ENCODE measurements at regions not wholly inside any gene's neighbourhood (a gene's known extent, or its start where the extent isn't known, plus 50 kb on each side); places are given as distances from the start of the nearest gene placed in this dataset.
A peak's percentile ranks its signal among the peaks of the same experiment; 100 is the strongest.
"Not testable (repeated sequence)": the region's sequence is repeated elsewhere in the genome, so short reads cannot be mapped to it uniquely, and the experiment has no call there.

- no peak for DNase-seq
- Histone ChIP-seq H3K27me3 (ENCODE audit: control insufficient read depth in 3 of 3, insufficient read depth in 3 of 3, low read length in 3 of 3) (no peaks in the 10 kb centered on the region), H3K4me3 (ENCODE audit: low read depth in 1 of 3, low read length in 3 of 3) (no peak overlapping the region), H3K4me1 (ENCODE audit: control insufficient read depth in 3 of 3, insufficient read depth in 2 of 3, low read depth in 1 of 3, low read length in 2 of 3) (no peaks in the 10 kb centered on the region), H3K36me3 (ENCODE audit: control insufficient read depth in 3 of 3, insufficient read depth in 2 of 3, low read depth in 1 of 3, low read length in 3 of 3) (no peaks in the 10 kb centered on the region), H3K9me3 (ENCODE audit: control insufficient read depth in 2 of 2, insufficient read depth in 1 of 2, low read depth in 1 of 2, low read length in 1 of 2) (no peaks in the 10 kb centered on the region), H3K27ac (ENCODE audit: low read depth in 1 of 3, low read length in 2 of 3) (no peak overlapping the region)
- FAIRE-seq, result no peak
- WGBS, 3 donors, result 87 to 90% (median 88%) methylated on average over 2 of the region's 2 CpGs
Measured at GRCh38 chr17:70423562-70423961, 254.2 kb downstream of the KCNJ2 start.

GRCh38 chr17:70426752-70427151 lies 257.4 kb downstream of the KCNJ2 start:
- Histone ChIP-seq H3K4me1 (ENCODE audit: control insufficient read depth in 3 of 3, insufficient read depth in 2 of 3, low read depth in 1 of 3, low read length in 2 of 3) (no peaks in the 10 kb centered on the region), H3K4me3 (ENCODE audit: low read depth in 1 of 3, low read length in 3 of 3) (no peak overlapping the region), H3K27me3 (ENCODE audit: control insufficient read depth in 3 of 3, insufficient read depth in 3 of 3, low read length in 3 of 3) (no peaks in the 10 kb centered on the region), H3K27ac (ENCODE audit: low read depth in 1 of 3, low read length in 2 of 3) (no peak overlapping the region), H3K9me3 (ENCODE audit: control insufficient read depth in 2 of 2, insufficient read depth in 1 of 2, low read depth in 1 of 2, low read length in 1 of 2) (no peaks in the 10 kb centered on the region), H3K36me3 (ENCODE audit: control insufficient read depth in 3 of 3, insufficient read depth in 2 of 3, low read depth in 1 of 3, low read length in 3 of 3) (no peaks in the 10 kb centered on the region)
- FAIRE-seq, result no peak
- DNase-seq, result no peak
- 68 to 80% (median 74%) methylated on average over 3 of the region's 3 CpGs for WGBS, 3 donors

DNA sequence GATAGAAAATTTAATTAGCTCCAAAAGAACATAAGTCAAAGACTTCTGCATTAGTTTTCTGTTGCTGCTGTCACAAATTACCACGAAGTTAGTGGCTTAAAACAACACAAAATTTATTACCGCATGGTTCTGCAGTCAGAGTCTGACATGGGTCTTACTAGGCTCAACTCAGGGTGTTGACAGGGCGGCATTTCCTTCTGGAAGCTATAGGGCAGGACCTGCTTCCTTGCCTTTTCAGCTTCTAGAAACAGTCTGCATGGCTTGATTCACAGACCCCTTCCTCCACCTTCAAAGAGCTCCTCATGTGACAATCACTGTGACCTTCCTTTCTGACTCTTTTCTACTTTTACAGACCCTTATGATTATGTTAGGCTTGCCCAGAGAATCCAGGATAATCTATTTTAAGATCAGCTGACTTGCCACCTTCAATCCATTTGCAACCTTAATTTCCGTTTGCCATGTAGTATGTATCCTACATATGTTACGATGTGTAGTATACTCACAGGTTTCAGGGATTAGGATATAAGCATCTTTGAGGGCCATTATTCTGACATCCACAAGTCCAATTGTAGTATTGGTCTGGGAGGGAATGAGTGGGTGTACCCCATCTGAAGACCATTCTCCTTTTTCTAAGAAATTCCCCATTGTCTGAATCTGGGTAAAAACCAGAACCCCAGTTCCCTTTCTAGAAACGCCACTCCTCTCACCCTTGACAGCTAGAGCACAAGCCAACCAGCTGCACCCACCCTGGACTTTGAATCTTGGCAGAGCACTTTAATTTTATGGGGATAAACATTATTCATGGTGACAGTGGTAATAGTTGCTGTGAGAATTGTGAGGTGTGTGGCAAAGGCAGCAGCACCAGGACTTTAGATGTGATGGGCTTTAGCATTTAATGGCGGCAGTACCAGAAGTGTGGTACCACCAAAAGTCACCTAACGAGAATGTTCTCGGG lies 265.5 kb downstream of the KCNJ2 start:
- no peak overlapping the region for H3K27ac ChIP-seq (ENCODE audit: low read depth in 1 of 3, low read length in 2 of 3)

GRCh38 chr17:70437656-70438055 lies 268.3 kb downstream of the KCNJ2 start:
- no peak overlapping the region for H3K27ac ChIP-seq (ENCODE audit: low read depth in 1 of 3, low read length in 2 of 3)
- no peak overlapping the region for H3K4me3 ChIP-seq (ENCODE audit: low read depth in 1 of 3, low read length in 3 of 3)
- FAIRE-seq, result no peak
- no peaks in the 10 kb centered on the region for H3K27me3 ChIP-seq (ENCODE audit: control insufficient read depth in 3 of 3, insufficient read depth in 3 of 3, low read length in 3 of 3)
- WGBS, 3 donors, result 84 to 86% (median 86%) methylated on average over 5 of the region's 5 CpGs
- H3K9me3 ChIP-seq (ENCODE audit: control insufficient read depth in 2 of 2, insufficient read depth in 1 of 2, low read depth in 1 of 2, low read length in 1 of 2), result no peaks in the 10 kb centered on the region
- DNase-seq, result no peak
- H3K36me3 ChIP-seq (ENCODE audit: control insufficient read depth in 3 of 3, insufficient read depth in 2 of 3, low read depth in 1 of 3, low read length in 3 of 3), result no peaks in the 10 kb centered on the region
- H3K4me1 ChIP-seq (ENCODE audit: control insufficient read depth in 3 of 3, insufficient read depth in 2 of 3, low read depth in 1 of 3, low read length in 2 of 3), result peaks cover 0 to 3% (median 0%) of the 10 kb centered on the region in 3 donors

More for the DNA sequence above, 265.5 kb downstream of the KCNJ2 start:
- FAIRE-seq (no peak), DNase-seq (peak; percentile 18 to 84)
- Histone ChIP-seq H3K4me3 (ENCODE audit: low read depth in 1 of 3, low read length in 3 of 3) (no peak overlapping the region), H3K36me3 (ENCODE audit: control insufficient read depth in 3 of 3, insufficient read depth in 2 of 3, low read depth in 1 of 3, low read length in 3 of 3) (no peaks in the 10 kb centered on the region), H3K4me1 (ENCODE audit: control insufficient read depth in 3 of 3, insufficient read depth in 2 of 3, low read depth in 1 of 3, low read length in 2 of 3) (peaks cover 0 to 3% (median 0%) of the 10 kb centered on the region in 3 donors), H3K9me3 (ENCODE audit: control insufficient read depth in 2 of 2, insufficient read depth in 1 of 2, low read depth in 1 of 2, low read length in 1 of 2) (no peaks in the 10 kb centered on the region), H3K27me3 (ENCODE audit: control insufficient read depth in 3 of 3, insufficient read depth in 3 of 3, low read length in 3 of 3) (no peaks in the 10 kb centered on the region)
- whole genome bisulfite sequencing, 3 donors, result 38 to 69% (median 50%) methylated on average over 9 of the region's 9 CpGs

DNA sequence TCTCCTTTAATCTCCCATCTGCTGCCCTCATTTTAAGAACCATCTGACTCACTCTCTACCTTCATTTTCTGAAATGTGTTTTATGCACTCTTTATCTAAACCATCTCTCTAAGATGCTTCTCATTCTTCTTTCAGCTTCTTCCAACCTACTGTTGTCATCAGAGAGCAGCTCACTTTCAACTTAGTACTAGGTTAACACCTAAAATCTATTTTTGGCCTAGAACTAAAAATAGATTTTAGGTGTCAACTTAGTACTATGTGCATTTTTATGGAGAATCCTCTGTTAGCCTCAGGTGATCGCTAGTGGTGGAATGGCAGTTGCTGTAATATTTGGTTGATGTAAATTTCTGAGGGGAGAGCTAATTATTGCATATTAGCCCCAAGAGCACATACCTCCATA lies 277.1 kb downstream of the KCNJ2 start:
- DNase-seq, result no peak
- H3K27me3 ChIP-seq (ENCODE audit: control insufficient read depth in 3 of 3, insufficient read depth in 3 of 3, low read length in 3 of 3), result no peaks in the 10 kb centered on the region
- H3K4me3 ChIP-seq (ENCODE audit: low read depth in 1 of 3, low read length in 3 of 3), result no peak overlapping the region
- 87 to 97% (median 92%) methylated on average over 1 of the region's 1 CpG for whole genome bisulfite sequencing, 3 donors
- H3K4me1 ChIP-seq (ENCODE audit: control insufficient read depth in 3 of 3, insufficient read depth in 2 of 3, low read depth in 1 of 3, low read length in 2 of 3), result no peaks in the 10 kb centered on the region
- no peak for FAIRE-seq
- H3K36me3 ChIP-seq (ENCODE audit: control insufficient read depth in 3 of 3, insufficient read depth in 2 of 3, low read depth in 1 of 3, low read length in 3 of 3), result no peaks in the 10 kb centered on the region
- H3K27ac ChIP-seq (ENCODE audit: low read depth in 1 of 3, low read length in 2 of 3), result no peak overlapping the region
- no peaks in the 10 kb centered on the region for H3K9me3 ChIP-seq (ENCODE audit: control insufficient read depth in 2 of 2, insufficient read depth in 1 of 2, low read depth in 1 of 2, low read length in 1 of 2)

DNA sequence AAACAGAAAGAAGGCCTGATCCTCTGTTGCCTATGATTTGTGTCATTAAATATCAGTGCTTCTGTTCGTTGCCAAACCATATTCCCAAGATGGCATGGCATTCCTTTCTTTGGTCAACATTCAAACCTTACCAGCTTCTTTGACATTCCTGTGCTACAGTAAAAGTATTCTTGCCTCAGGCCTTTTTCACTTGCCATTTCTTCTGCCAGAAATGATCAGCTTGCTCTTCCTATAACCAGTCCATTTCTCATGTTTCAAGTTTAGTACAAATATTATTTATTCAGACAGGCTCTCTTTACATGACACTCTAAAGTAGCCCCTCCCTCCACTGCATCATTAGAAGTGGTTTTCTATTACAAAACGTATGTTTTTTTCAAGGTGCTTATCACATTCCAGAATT lies 278.3 kb downstream of the KCNJ2 start:
- no peak for DNase-seq

DNA sequence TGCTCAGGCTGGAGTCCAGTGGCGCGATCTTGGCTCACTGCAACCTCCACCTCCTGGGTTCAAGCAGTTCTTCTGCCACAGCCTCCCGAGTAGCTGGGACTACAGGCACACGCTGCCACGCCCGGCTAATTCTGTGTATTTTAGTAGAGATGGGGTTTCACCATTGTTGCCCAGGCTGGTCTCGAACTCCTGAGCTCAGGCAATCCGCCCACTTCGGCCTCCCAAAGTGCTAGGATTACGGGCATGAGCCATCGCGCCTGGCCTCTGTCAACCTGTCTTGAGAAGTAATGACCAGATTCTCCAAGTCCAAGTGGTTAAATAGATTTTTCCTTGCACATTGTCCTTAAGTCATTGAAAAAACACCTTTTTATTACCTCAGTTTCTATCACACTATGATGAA lies 283.7 kb downstream of the KCNJ2 start:
- 90 to 94% (median 92%) methylated on average over 12 of the region's 12 CpGs for WGBS, 3 donors
- not testable (repeated sequence) for DNase-seq; H3K27ac ChIP-seq (ENCODE audit: low read depth in 1 of 3, low read length in 2 of 3); H3K36me3 ChIP-seq (ENCODE audit: control insufficient read depth in 3 of 3, insufficient read depth in 2 of 3, low read depth in 1 of 3, low read length in 3 of 3); H3K4me3 ChIP-seq (ENCODE audit: low read depth in 1 of 3, low read length in 3 of 3); H3K4me1 ChIP-seq (ENCODE audit: control insufficient read depth in 3 of 3, insufficient read depth in 2 of 3, low read depth in 1 of 3, low read length in 2 of 3); H3K9me3 ChIP-seq (ENCODE audit: control insufficient read depth in 2 of 2, insufficient read depth in 1 of 2, low read depth in 1 of 2, low read length in 1 of 2); FAIRE-seq; H3K27me3 ChIP-seq (ENCODE audit: control insufficient read depth in 3 of 3, insufficient read depth in 3 of 3, low read length in 3 of 3)

More for the DNA sequence above, 278.3 kb downstream of the KCNJ2 start:
- Histone ChIP-seq H3K36me3 (ENCODE audit: control insufficient read depth in 3 of 3, insufficient read depth in 2 of 3, low read depth in 1 of 3, low read length in 3 of 3) (no peaks in the 10 kb centered on the region), H3K27ac (ENCODE audit: low read depth in 1 of 3, low read length in 2 of 3) (no peak overlapping the region), H3K4me3 (ENCODE audit: low read depth in 1 of 3, low read length in 3 of 3) (no peak overlapping the region), H3K27me3 (ENCODE audit: control insufficient read depth in 3 of 3, insufficient read depth in 3 of 3, low read length in 3 of 3) (no peaks in the 10 kb centered on the region), H3K4me1 (ENCODE audit: control insufficient read depth in 3 of 3, insufficient read depth in 2 of 3, low read depth in 1 of 3, low read length in 2 of 3) (no peaks in the 10 kb centered on the region), H3K9me3 (ENCODE audit: control insufficient read depth in 2 of 2, insufficient read depth in 1 of 2, low read depth in 1 of 2, low read length in 1 of 2) (no peaks in the 10 kb centered on the region)
- no peak for FAIRE-seq
- WGBS, 3 donors, result 52 to 65% (median 62%) methylated on average over 2 of the region's 2 CpGs

- no peaks in the 10 kb centered on the region for H3K27me3 ChIP-seq (ENCODE audit: control insufficient read depth in 3 of 3, insufficient read depth in 3 of 3, low read length in 3 of 3)
- no peak overlapping the region for H3K27ac ChIP-seq (ENCODE audit: low read depth in 1 of 3, low read length in 2 of 3)
- WGBS, 3 donors, result 8 to 60% (median 28%) methylated on average over 4 of the region's 4 CpGs
- no peaks in the 10 kb centered on the region for H3K36me3 ChIP-seq (ENCODE audit: control insufficient read depth in 3 of 3, insufficient read depth in 2 of 3, low read depth in 1 of 3, low read length in 3 of 3)
- DNase-seq (peak in 1 of 2 donors; percentile 29), FAIRE-seq (no peak)
- H3K4me1 ChIP-seq (ENCODE audit: control insufficient read depth in 3 of 3, insufficient read depth in 2 of 3, low read depth in 1 of 3, low read length in 2 of 3), result no peaks in the 10 kb centered on the region
- no peaks in the 10 kb centered on the region for H3K9me3 ChIP-seq (ENCODE audit: control insufficient read depth in 2 of 2, insufficient read depth in 1 of 2, low read depth in 1 of 2, low read length in 1 of 2)
- no peak overlapping the region for H3K4me3 ChIP-seq (ENCODE audit: low read depth in 1 of 3, low read length in 3 of 3)
Measured at GRCh38 chr17:70454377-70454776, 285.0 kb downstream of the KCNJ2 start.

- FAIRE-seq (no peak), DNase-seq (no peak)
- Histone ChIP-seq H3K4me3 (ENCODE audit: low read depth in 1 of 3, low read length in 3 of 3) (no peak overlapping the region), H3K9me3 (ENCODE audit: control insufficient read depth in 2 of 2, insufficient read depth in 1 of 2, low read depth in 1 of 2, low read length in 1 of 2) (no peaks in the 10 kb centered on the region), H3K27me3 (ENCODE audit: control insufficient read depth in 3 of 3, insufficient read depth in 3 of 3, low read length in 3 of 3) (no peaks in the 10 kb centered on the region), H3K36me3 (ENCODE audit: control insufficient read depth in 3 of 3, insufficient read depth in 2 of 3, low read depth in 1 of 3, low read length in 3 of 3) (no peaks in the 10 kb centered on the region), H3K27ac (ENCODE audit: low read depth in 1 of 3, low read length in 2 of 3) (no peak overlapping the region), H3K4me1 (ENCODE audit: control insufficient read depth in 3 of 3, insufficient read depth in 2 of 3, low read depth in 1 of 3, low read length in 2 of 3) (no peaks in the 10 kb centered on the region)
Measured at GRCh38 chr17:70454908-70455307, 285.6 kb downstream of the KCNJ2 start.
